H1 (cell line): ENCODE measurements at regions not wholly inside any gene's neighbourhood (a gene's known extent, or its start where the extent isn't known, plus 50 kb on each side); places are given as distances from the start of the nearest gene placed in this dataset.

Experiments used
- CTCF ChIP-seq, 3 experiments: IDR thresholded peaks; 1 replicate in 2 of 3; 2 replicates in 1 of 3; pipeline versions ENCODE4 v1.5.1 to v1.6.1; 2011; ENCODE audit warnings: low read length in 3 of 3, mild to moderate bottlenecking in 3 of 3, inconsistent platforms in 2 of 3, low read depth in 1 of 3, moderate library complexity in 1 of 3; ENCODE audit not compliant: insufficient read depth in 1 of 3; ENCODE audit errors: control extremely low read depth in 1 of 3
- EP300 ChIP-seq, 2 experiments: IDR thresholded peaks; 1 replicate in 1 of 2; 2 replicates in 1 of 2; pipeline ENCODE4 v1.6.1; 2011 to 2012; ENCODE audit warnings: low read depth in 2 of 2, low read length in 2 of 2, mild to moderate bottlenecking in 2 of 2, borderline replicate concordance in 1 of 2, inconsistent platforms in 1 of 2, moderate library complexity in 1 of 2
- HDAC6 ChIP-seq: IDR thresholded peaks from one replicate; pipeline ENCODE4 v1.7.1; 2012; ENCODE audit warnings: low read depth, mild to moderate bottlenecking, inconsistent platforms, low read length, moderate library complexity
- JUND ChIP-seq: IDR thresholded peaks from 2 replicates; pipeline ENCODE4 v1.6.1; 2011; ENCODE audit warnings: mild to moderate bottlenecking, improper control_type of control experiment, low read length
- NRF1 ChIP-seq: IDR thresholded peaks from 2 replicates; pipeline ENCODE4 v1.6.1; 2011; ENCODE audit warnings: mild to moderate bottlenecking, low read depth, low read length, improper control_type of control experiment
- POLR2A ChIP-seq, 2 experiments: IDR thresholded peaks; 1 replicate in 1 of 2; 2 replicates in 1 of 2; pipeline ENCODE4 v1.6.1; 2011; ENCODE audit warnings: low read depth in 2 of 2, low read length in 2 of 2, mild to moderate bottlenecking in 2 of 2; ENCODE audit errors: control extremely low read depth in 1 of 2

GRCh38 chr12:94743174-94743573, 92.8 kb upstream of the TMCC3 start:
- no peak for TF ChIP-seq EP300 (IDR thresholded peaks at IDR 0.05; ENCODE audit: borderline replicate concordance in 1 of 2, low read depth in 2 of 2, low read length in 2 of 2)
- TF ChIP-seq CTCF (IDR thresholded peaks at IDR 0.05; ENCODE audit: control extremely low read depth in 1 of 3, insufficient read depth in 1 of 3, low read depth in 1 of 3, low read length in 3 of 3): no peak
- no peak for TF ChIP-seq JUND
- TF ChIP-seq HDAC6: no peak
- no peak for TF ChIP-seq POLR2A (IDR thresholded peaks at IDR 0.05; ENCODE audit: control extremely low read depth in 1 of 2, low read depth in 2 of 2, low read length in 2 of 2)
- TF ChIP-seq NRF1: no peak
